IgD-negative memory B cell (primary cell): ENCODE measurements at regions not wholly inside any gene's neighbourhood (a gene's known extent, or its start where the extent isn't known, plus 50 kb on each side); places are given as distances from the start of the nearest gene placed in this dataset.

ENCODE experiments used
- H3K27ac Mint-ChIP-seq, 3 donors: one replicate each; pipeline ENCODE4 v1.8.0; 2020 to 2022; ENCODE audit warnings: mild to moderate bottlenecking in 3 of 3, mixed read lengths in 3 of 3, moderate library complexity in 1 of 3
- H3K27me3 Mint-ChIP-seq: one replicate; pipeline ENCODE4 v1.8.0; 2021; ENCODE audit warnings: mixed read lengths
- H3K36me3 Mint-ChIP-seq: one replicate; pipeline ENCODE4 v1.8.0; 2020; ENCODE audit warnings: mild to moderate bottlenecking, mixed read lengths
- H3K4me1 Mint-ChIP-seq, 3 donors: one replicate each; pipeline ENCODE4 v1.8.0; 2020 to 2022; ENCODE audit warnings: mixed read lengths in 3 of 3, mild to moderate bottlenecking in 1 of 3
- H3K4me3 Mint-ChIP-seq, 4 donors: one replicate each; pipeline ENCODE4 v1.8.0; 2020 to 2022; ENCODE audit warnings: mild to moderate bottlenecking in 4 of 4, mixed read lengths in 4 of 4, moderate library complexity in 3 of 4
- H3K9me3 Mint-ChIP-seq, 3 donors: one replicate each; pipeline ENCODE4 v1.8.0; 2020 to 2021; ENCODE audit warnings: mixed read lengths in 3 of 3, mild to moderate bottlenecking in 1 of 3

DNA sequence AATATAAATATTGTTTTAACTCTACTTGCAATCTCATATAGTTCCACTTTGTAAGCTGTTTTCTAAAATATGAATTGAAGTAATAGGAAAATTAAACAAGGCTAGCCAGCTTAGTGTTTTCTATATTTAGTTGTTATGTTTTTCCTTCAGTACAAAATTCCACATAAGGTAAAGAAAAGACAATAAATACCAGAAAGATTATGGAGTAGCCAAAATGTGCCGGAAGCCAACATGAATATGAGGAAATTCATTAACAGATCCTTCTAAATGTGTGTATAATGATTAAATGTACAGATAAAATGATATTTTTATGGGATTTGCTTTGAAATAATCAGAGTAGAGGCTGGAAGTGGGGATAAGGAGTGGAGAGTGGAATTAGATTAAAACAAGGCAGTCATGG lies 52.5 kb upstream of the COL21A1 start:
- Mint-ChIP-seq H3K9me3 (peaks cover 0 to 7% (median 0%) of the 10 kb centered on the region in 3 donors), H3K4me3 (no peak overlapping the region), H3K4me1 (no peaks in the 10 kb centered on the region), H3K27me3 (no peaks in the 10 kb centered on the region), H3K36me3 (no peaks in the 10 kb centered on the region), H3K27ac (no peak overlapping the region)

DNA sequence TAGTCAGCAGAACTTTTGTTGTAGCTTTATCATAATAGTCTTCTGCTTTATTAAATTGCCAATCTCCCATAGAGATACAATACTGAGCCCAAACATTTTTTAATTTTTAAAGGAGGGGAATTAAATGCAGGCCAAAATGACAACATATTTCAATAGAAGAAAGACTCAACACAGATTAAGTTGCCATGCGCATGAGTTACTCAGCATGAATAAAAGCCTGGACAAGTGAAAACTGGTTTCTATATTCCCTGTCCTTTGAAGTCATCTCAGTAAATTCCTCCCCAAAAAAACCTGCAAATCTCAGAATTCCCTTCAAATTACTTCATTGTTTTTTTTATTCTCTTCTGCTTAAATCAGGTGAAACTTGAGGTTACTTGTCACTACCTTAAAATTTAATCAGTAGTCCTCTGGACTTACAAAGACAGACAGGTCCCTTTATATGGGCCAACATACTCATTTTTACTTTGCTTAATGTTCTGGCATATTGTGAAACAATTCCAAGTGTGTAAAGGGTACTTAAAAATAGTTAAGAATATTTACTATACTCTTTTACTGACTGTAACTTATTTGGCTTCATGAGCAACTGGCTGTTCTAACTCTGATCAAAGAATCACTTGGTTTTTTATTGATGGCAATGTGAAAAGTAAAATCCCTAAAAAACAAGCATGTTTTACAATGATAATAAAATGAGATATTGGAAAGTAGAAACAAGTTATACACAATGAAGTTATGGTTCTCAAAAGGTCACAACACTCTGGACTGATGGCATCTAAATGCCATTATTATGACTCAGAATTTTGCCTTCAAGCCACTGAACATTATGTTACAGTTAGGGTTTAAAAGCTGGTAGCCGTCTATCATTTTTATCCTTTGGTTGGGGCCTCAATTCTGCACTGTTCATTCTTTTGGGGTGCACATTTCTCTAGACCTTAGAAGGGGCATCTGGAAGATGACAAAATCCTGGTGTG lies 49.9 kb upstream of the COL21A1 start:
- H3K4me3 Mint-ChIP-seq, result no peak overlapping the region
- H3K27me3 Mint-ChIP-seq, result no peaks in the 10 kb centered on the region
- peaks cover 0 to 7% (median 0%) of the 10 kb centered on the region in 3 donors for H3K9me3 Mint-ChIP-seq
- H3K36me3 Mint-ChIP-seq, result no peaks in the 10 kb centered on the region
- no peak overlapping the region for H3K27ac Mint-ChIP-seq
- no peaks in the 10 kb centered on the region for H3K4me1 Mint-ChIP-seq
